ENCODE measurements at regions not wholly inside any gene's neighbourhood (a gene's known extent, or its start where the extent isn't known, plus 50 kb on each side); places are given as distances from the start of the nearest gene placed in this dataset.

DNA sequence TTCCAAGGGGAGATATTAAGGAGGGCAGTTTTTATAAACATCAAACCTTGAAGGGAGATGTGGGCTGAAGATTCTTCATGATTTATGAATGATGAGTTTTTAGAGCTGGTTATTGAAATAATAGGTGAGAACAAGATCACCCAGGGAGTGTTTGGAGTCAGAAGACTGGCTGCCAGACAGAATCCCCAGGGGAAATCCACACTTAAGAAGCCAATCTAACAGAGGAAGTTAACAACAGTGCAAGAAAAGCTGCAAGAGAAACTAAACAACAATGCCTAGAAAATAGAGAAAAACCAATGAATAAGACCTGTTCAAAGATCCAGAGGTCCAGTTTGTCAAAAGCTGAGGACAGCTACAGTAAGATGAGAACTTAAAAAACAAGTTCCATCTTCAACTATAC, 167.9 kb upstream of the MAN1A1 start:
- Mint-ChIP-seq H3K36me3 (ENCODE audit: insufficient read depth in 1 of 3, low read depth in 3 of 3) (no peaks in the 10 kb centered on the region), H3K9me3 (no peaks in the 10 kb centered on the region), H3K27me3 (ENCODE audit: low read depth) (no peaks in the 10 kb centered on the region), H3K4me3 (no peak overlapping the region), H3K27ac (0 out of 7 replicates have a peak overlapping the region, but pooled peaks of 1 of the 3 experiments have one; percentile 2), H3K4me1 (peaks cover 3 to 8% of the 10 kb centered on the region in 2 experiments; a peak in 3 of 4 replicates)
- no peak overlapping the region for H2BK20ac ChIP-seq (ENCODE audit: low read depth, low read length, poor library complexity, severe bottlenecking)
- H3K27ac ChIP-seq (ENCODE audit: insufficient read length, low read depth, low read length): no peak overlapping the region
- H2BK5ac ChIP-seq (ENCODE audit: insufficient read length, low read length): no peak overlapping the region
- H3K27me3 ChIP-seq (ENCODE audit: insufficient read depth, low read length): no peaks in the 10 kb centered on the region
- H3K14ac ChIP-seq (ENCODE audit: insufficient read depth, low read length): no peak overlapping the region
- H3K4ac ChIP-seq (ENCODE audit: low read depth, low read length): no peak overlapping the region
- H2BK12ac ChIP-seq (ENCODE audit: insufficient read length, low read depth, low read length): no peak overlapping the region
- H3K9ac ChIP-seq (ENCODE audit: extremely low read depth, insufficient read length, low read length): no peak overlapping the region
- no peak overlapping the region for H2BK15ac ChIP-seq (ENCODE audit: low read depth, low read length)
- no peaks in the 10 kb centered on the region for H3K79me2 ChIP-seq (ENCODE audit: insufficient read depth, low read length)
- H3K23ac ChIP-seq (ENCODE audit: insufficient read length, low read depth, low read length): no peak overlapping the region
- no peaks in the 10 kb centered on the region for H3K23me2 ChIP-seq (ENCODE audit: insufficient read length, low read depth, low read length, poor library complexity, severe bottlenecking)
- H2AK5ac ChIP-seq (ENCODE audit: insufficient read length, low read length): no peak overlapping the region
- no peak overlapping the region for H4K8ac ChIP-seq (replicated peaks; ENCODE audit: insufficient read length, low read depth, low read length)
- H3K9me3 ChIP-seq (ENCODE audit: control insufficient read depth, low read depth, low read length): no peaks in the 10 kb centered on the region
- no peaks in the 10 kb centered on the region for H4K20me1 ChIP-seq (ENCODE audit: control insufficient read depth, insufficient read depth, insufficient read length)
- DNase-seq: no peak
- no peak overlapping the region for H3K18ac ChIP-seq (ENCODE audit: insufficient read length, low read depth, low read length)
- H3T11ph ChIP-seq (ENCODE audit: low read length): no peak overlapping the region
- H3K4me1 ChIP-seq (ENCODE audit: insufficient read depth, low read length): no peaks in the 10 kb centered on the region; the same call in 1 of the 2 replicates
- H2BK120ac ChIP-seq (ENCODE audit: low read depth, low read length, poor library complexity, severe bottlenecking): no peak overlapping the region
- H4K91ac ChIP-seq (ENCODE audit: insufficient read length, low read depth, low read length): no peak overlapping the region
- no peaks in the 10 kb centered on the region for H3K79me1 ChIP-seq (ENCODE audit: insufficient read depth, low read depth, low read length, poor library complexity, severe bottlenecking)
- H2AFZ ChIP-seq (ENCODE audit: low read length): no peak overlapping the region
- H4K5ac ChIP-seq (ENCODE audit: insufficient read length, low read depth, low read length): no peak overlapping the region
- H3K4me2 ChIP-seq (ENCODE audit: insufficient read depth, insufficient read length, low read length): no peak overlapping the region
- TF ChIP-seq, protein P1, sequence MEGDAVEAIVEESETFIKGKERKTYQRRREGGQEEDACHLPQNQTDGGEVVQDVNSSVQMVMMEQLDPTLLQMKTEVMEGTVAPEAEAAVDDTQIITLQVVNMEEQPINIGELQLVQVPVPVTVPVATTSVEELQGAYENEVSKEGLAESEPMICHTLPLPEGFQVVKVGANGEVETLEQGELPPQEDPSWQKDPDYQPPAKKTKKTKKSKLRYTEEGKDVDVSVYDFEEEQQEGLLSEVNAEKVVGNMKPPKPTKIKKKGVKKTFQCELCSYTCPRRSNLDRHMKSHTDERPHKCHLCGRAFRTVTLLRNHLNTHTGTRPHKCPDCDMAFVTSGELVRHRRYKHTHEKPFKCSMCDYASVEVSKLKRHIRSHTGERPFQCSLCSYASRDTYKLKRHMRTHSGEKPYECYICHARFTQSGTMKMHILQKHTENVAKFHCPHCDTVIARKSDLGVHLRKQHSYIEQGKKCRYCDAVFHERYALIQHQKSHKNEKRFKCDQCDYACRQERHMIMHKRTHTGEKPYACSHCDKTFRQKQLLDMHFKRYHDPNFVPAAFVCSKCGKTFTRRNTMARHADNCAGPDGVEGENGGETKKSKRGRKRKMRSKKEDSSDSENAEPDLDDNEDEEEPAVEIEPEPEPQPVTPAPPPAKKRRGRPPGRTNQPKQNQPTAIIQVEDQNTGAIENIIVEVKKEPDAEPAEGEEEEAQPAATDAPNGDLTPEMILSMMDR (conservative IDR thresholded peaks at IDR 0.05): no peak
- H3K56ac ChIP-seq (ENCODE audit: insufficient read length, low read depth, low read length): no peak overlapping the region

All from H9 (cell line).